GM18519 (cell line): ENCODE measurements at regions not wholly inside any gene's neighbourhood (a gene's known extent, or its start where the extent isn't known, plus 50 kb on each side); places are given as distances from the start of the nearest gene placed in this dataset.

Experiments
- ATAC-seq: cut with Tn5 transposase; IDR thresholded peaks from one replicate; pipeline ENCODE4 v1.9.1; 2021; ENCODE audit warnings: mild to moderate bottlenecking, moderate library complexity; ENCODE audit not compliant: unreplicated experiment, low FRiP score

- ATAC-seq = no peak
Measured at GRCh38 chr4:177568931-177569330, 126.7 kb upstream of the AGA start.

GRCh38 chr4:177569434-177569833, 127.2 kb upstream of the AGA start:
- no peak for ATAC-seq

- ATAC-seq = no peak
Measured at GRCh38 chr4:177573507-177573906, 131.3 kb upstream of the AGA start.

- ATAC-seq = no peak
Measured at GRCh38 chr4:177574446-177574845, 132.2 kb upstream of the AGA start.

- no peak for ATAC-seq
Measured at GRCh38 chr4:177579649-177580048, 137.4 kb upstream of the AGA start.

GRCh38 chr4:177582992-177583391, 140.8 kb upstream of the AGA start:
- no peak for ATAC-seq

- no peak for ATAC-seq
Measured at GRCh38 chr4:177587989-177588388, 145.8 kb upstream of the AGA start.

- ATAC-seq = no peak
Measured at GRCh38 chr4:177595386-177595785, 153.1 kb upstream of the AGA start.

- ATAC-seq = no peak
Measured at GRCh38 chr4:177596035-177596434, 153.8 kb upstream of the AGA start.

GRCh38 chr4:177596991-177597390, 154.8 kb upstream of the AGA start:
- ATAC-seq = no peak

- no peak for ATAC-seq
Measured at GRCh38 chr4:177605252-177605651, 163.0 kb upstream of the AGA start.

GRCh38 chr4:177607111-177607573, 164.9 kb upstream of the AGA start:
- ATAC-seq = no peak

GRCh38 chr4:177611974-177612664, 169.9 kb upstream of the AGA start:
- ATAC-seq = no peak

- ATAC-seq = no peak
Measured at GRCh38 chr4:177612684-177613083, 170.4 kb upstream of the AGA start.

GRCh38 chr4:177632481-177632880, 190.2 kb upstream of the AGA start:
- ATAC-seq = no peak

- ATAC-seq = no peak
Measured at GRCh38 chr4:177638871-177639270, 196.6 kb upstream of the AGA start.

GRCh38 chr4:177640864-177641263, 198.6 kb upstream of the AGA start:
- no peak for ATAC-seq

- no peak for ATAC-seq
Measured at GRCh38 chr4:177660223-177660622, 218.0 kb upstream of the AGA start.

- ATAC-seq = no peak
Measured at GRCh38 chr4:177667687-177668086, 225.4 kb upstream of the AGA start.

GRCh38 chr4:177671387-177671786, 229.2 kb upstream of the AGA start:
- ATAC-seq = no peak

- no peak for ATAC-seq
Measured at GRCh38 chr4:177671845-177672244, 229.6 kb upstream of the AGA start.

GRCh38 chr4:177673985-177674489, 231.8 kb upstream of the AGA start:
- no peak for ATAC-seq

- no peak for ATAC-seq
Measured at GRCh38 chr4:177680308-177680707, 238.1 kb upstream of the AGA start.
